DOHH2 (cell line): ENCODE measurements at regions not wholly inside any gene's neighbourhood (a gene's known extent, or its start where the extent isn't known, plus 50 kb on each side); places are given as distances from the start of the nearest gene placed in this dataset.

Experiments used
- EZH2phosphoT487 ChIP-seq: fragments of 200-600 bp; sonication (generic); IDR thresholded peaks from 2 replicates; pipeline ENCODE4 v1.6.1; 2017; ENCODE audit warnings: borderline replicate concordance, mild to moderate bottlenecking, antibody characterized with exemption, low read length, moderate library complexity, mixed read lengths
- TF ChIP-seq, protein P1 (sequence below): fragments of 200-600 bp; sonication (generic); IDR thresholded peaks from one replicate; pipeline ENCODE4 v1.5.1; 2014; ENCODE audit warnings: antibody characterized with exemption, mild to moderate bottlenecking, low read depth, low read length; ENCODE audit not compliant: poor library complexity, severe bottlenecking

DNA sequence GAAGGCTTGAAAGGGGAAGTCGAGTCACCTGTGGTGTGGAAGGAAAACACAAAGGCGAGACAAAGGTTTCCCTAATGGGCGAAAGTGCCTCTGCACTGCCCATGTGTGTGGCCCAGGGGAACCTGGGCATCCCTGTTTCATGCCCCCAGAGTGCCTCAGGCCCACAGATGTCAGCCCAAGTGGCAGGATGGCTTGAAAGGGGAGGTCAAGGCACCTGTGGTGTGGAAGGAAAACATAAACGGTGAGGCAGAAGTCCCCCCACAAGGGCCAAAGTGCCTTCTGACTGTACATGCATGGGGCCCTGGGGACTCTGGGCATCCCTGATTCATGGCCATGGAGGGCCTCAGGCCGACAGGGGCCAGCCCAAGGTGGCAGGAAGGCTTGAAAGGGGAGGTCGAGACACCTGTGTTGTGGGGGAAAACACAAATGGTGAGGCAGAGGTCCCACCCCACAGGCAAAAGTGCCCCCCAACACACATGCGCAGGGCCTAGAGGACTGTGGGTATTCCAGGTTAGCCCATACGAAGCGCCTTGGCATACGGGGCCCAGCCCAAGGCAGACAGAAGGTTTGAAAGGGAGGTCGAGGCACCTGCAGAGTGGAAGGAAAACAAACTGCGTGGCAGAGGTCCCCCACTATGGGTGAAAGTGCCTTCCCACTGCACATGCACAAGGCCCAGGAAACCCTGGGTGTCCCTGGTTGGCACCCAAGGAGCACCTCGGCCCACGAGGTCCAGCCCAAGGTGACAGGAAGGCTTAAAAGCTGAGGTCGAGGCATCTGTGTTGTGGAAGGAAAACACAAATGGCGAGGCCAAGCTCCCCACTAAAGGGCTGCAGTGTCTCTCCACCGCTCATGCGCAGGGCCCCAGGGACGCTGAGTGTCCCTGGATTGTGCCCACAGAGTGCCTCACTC, 382.3 kb downstream of the ALG10 start:
- TF ChIP-seq, protein P1, sequence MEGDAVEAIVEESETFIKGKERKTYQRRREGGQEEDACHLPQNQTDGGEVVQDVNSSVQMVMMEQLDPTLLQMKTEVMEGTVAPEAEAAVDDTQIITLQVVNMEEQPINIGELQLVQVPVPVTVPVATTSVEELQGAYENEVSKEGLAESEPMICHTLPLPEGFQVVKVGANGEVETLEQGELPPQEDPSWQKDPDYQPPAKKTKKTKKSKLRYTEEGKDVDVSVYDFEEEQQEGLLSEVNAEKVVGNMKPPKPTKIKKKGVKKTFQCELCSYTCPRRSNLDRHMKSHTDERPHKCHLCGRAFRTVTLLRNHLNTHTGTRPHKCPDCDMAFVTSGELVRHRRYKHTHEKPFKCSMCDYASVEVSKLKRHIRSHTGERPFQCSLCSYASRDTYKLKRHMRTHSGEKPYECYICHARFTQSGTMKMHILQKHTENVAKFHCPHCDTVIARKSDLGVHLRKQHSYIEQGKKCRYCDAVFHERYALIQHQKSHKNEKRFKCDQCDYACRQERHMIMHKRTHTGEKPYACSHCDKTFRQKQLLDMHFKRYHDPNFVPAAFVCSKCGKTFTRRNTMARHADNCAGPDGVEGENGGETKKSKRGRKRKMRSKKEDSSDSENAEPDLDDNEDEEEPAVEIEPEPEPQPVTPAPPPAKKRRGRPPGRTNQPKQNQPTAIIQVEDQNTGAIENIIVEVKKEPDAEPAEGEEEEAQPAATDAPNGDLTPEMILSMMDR, result no peak
- TF ChIP-seq EZH2phosphoT487, result no peak
